Endodermal cell (in vitro differentiated cells): ENCODE measurements at regions not wholly inside any gene's neighbourhood (a gene's known extent, or its start where the extent isn't known, plus 50 kb on each side); places are given as distances from the start of the nearest gene placed in this dataset.

ENCODE experiments used
- DNase-seq: peaks from one replicate; pipeline ENCODE4 v3.0.0-alpha.2; 2017
- H3K27ac ChIP-seq: 2 replicates; pipeline ENCODE4 v1.5.1; 2013; ENCODE audit warnings: mild to moderate bottlenecking, low read depth, low read length, moderate library complexity
- H3K27me3 ChIP-seq: 2 replicates; pipeline ENCODE4 v1.6.1; 2013; ENCODE audit warnings: mild to moderate bottlenecking, low read length, moderate library complexity; ENCODE audit not compliant: insufficient read depth, control insufficient read depth, poor library complexity, severe bottlenecking
- H3K36me3 ChIP-seq: 2 replicates; pipeline ENCODE4 v1.7.0; 2013; ENCODE audit warnings: mild to moderate bottlenecking, low read length, moderate library complexity; ENCODE audit not compliant: control insufficient read depth, insufficient read depth
- H3K4me1 ChIP-seq: one replicate; pipeline ENCODE4 v1.7.0; 2013; ENCODE audit warnings: low read length; ENCODE audit not compliant: control insufficient read depth, insufficient read depth
- H3K4me3 ChIP-seq: 2 replicates; pipeline ENCODE4 v1.5.1; 2013; ENCODE audit warnings: mild to moderate bottlenecking, low read length, moderate library complexity
- H3K9ac ChIP-seq: 2 replicates; pipeline ENCODE4 v1.6.1; 2013; ENCODE audit warnings: mild to moderate bottlenecking, low read length, moderate library complexity; ENCODE audit not compliant: poor library complexity, severe bottlenecking; ENCODE audit errors: extremely low read depth
- H3K9me3 ChIP-seq: 2 replicates; pipeline ENCODE4 v1.6.1; 2013; ENCODE audit warnings: mild to moderate bottlenecking, low read length, moderate library complexity; ENCODE audit not compliant: control insufficient read depth
- H3K27ac Mint-ChIP-seq: 2 replicates; pipeline ENCODE4 v1.8.0; 2020; ENCODE audit warnings: mixed read lengths
- H3K27me3 Mint-ChIP-seq: 2 replicates; pipeline ENCODE4 v1.8.0; 2021; ENCODE audit warnings: mild to moderate bottlenecking, mixed read lengths; ENCODE audit not compliant: insufficient read depth
- H3K36me3 Mint-ChIP-seq: 2 replicates; pipeline ENCODE4 v1.8.0; 2020; ENCODE audit warnings: low read depth, mixed read lengths
- H3K4me1 Mint-ChIP-seq: 2 replicates; pipeline ENCODE4 v1.8.0; 2020; ENCODE audit warnings: mixed read lengths
- H3K4me3 Mint-ChIP-seq: 2 replicates; pipeline ENCODE4 v1.8.0; 2020; ENCODE audit warnings: mild to moderate bottlenecking, moderate library complexity, mixed read lengths
- H3K9me3 Mint-ChIP-seq: 2 replicates; pipeline ENCODE4 v1.8.0; 2020; ENCODE audit warnings: mild to moderate bottlenecking, mixed read lengths
- WGBS, 2 experiments: methylation state at CpG; one replicate each; pipeline versions ENCODE4 v1.1.5 to v1.1.7; 2013; ENCODE audit warnings: missing lambda C conversion rate in 2 of 2, mixed read lengths in 1 of 2; ENCODE audit not compliant: insufficient coverage in 1 of 2, insufficient read length in 1 of 2; 5-methylcytosine and 5-hydroxymethylcytosine counted together
- TF ChIP-seq, protein P1 (sequence below): fragments of 200-600 bp; sonication (generic); conservative IDR thresholded peaks from 2 replicates; pipeline ENCODE4 v1.5.0; 2021; ENCODE audit warnings: antibody characterized with exemption, mild to moderate bottlenecking

- Histone ChIP-seq H3K27me3 (no peaks in the 10 kb centered on the region), H3K9ac (no peak overlapping the region), H3K9me3 (peaks cover 57% of the 10 kb centered on the region), H3K4me1 (no peaks in the 10 kb centered on the region), H3K27ac (no peak overlapping the region), H3K4me3 (no peak overlapping the region), H3K36me3 (no peaks in the 10 kb centered on the region)
- Mint-ChIP-seq H3K36me3 (no peaks in the 10 kb centered on the region), H3K4me1 (peaks cover 8% of the 10 kb centered on the region), H3K27ac (no peak overlapping the region), H3K27me3 (no peaks in the 10 kb centered on the region), H3K4me3 (no peak overlapping the region), H3K9me3 (peaks cover 16% of the 10 kb centered on the region)
- TF ChIP-seq, protein P1, sequence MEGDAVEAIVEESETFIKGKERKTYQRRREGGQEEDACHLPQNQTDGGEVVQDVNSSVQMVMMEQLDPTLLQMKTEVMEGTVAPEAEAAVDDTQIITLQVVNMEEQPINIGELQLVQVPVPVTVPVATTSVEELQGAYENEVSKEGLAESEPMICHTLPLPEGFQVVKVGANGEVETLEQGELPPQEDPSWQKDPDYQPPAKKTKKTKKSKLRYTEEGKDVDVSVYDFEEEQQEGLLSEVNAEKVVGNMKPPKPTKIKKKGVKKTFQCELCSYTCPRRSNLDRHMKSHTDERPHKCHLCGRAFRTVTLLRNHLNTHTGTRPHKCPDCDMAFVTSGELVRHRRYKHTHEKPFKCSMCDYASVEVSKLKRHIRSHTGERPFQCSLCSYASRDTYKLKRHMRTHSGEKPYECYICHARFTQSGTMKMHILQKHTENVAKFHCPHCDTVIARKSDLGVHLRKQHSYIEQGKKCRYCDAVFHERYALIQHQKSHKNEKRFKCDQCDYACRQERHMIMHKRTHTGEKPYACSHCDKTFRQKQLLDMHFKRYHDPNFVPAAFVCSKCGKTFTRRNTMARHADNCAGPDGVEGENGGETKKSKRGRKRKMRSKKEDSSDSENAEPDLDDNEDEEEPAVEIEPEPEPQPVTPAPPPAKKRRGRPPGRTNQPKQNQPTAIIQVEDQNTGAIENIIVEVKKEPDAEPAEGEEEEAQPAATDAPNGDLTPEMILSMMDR = no peak
- no peak for DNase-seq
- 83 to 85% methylated on average over 4 to 6 of the region's 6 CpGs for WGBS, 2 experiments
These were observed 708.7 kb upstream of the LRATD1 start for GRCh38 chr2:13923823-13924222.

GRCh38 chr2:13942111-13942510, 690.4 kb upstream of the LRATD1 start:
- no peak for DNase-seq
- H3K9ac ChIP-seq = no peak overlapping the region
- H3K4me1 ChIP-seq = no peaks in the 10 kb centered on the region
- Mint-ChIP-seq H3K27me3 (peaks cover 2% of the 10 kb centered on the region), H3K36me3 (no peaks in the 10 kb centered on the region), H3K4me1 (no peaks in the 10 kb centered on the region), H3K4me3 (no peak overlapping the region), H3K27ac (no peak overlapping the region), H3K9me3 (no peaks in the 10 kb centered on the region)
- H3K27ac ChIP-seq = no peak overlapping the region
- peaks cover 40% of the 10 kb centered on the region for H3K9me3 ChIP-seq
- H3K27me3 ChIP-seq = no peaks in the 10 kb centered on the region
- 60 to 78% methylated on average over 1 to 2 of the region's 2 CpGs for WGBS, 2 experiments
- no peaks in the 10 kb centered on the region for H3K36me3 ChIP-seq
- TF ChIP-seq, protein P1 = no peak
- H3K4me3 ChIP-seq = no peak overlapping the region

- no CpG with 5 or more reads among the region's 2 CpGs for WGBS, 2 experiments
- Mint-ChIP-seq H3K36me3 (no peaks in the 10 kb centered on the region), H3K27ac (no peak overlapping the region), H3K4me3 (no peak overlapping the region), H3K9me3 (no peaks in the 10 kb centered on the region), H3K27me3 (no peaks in the 10 kb centered on the region), H3K4me1 (peaks cover 4% of the 10 kb centered on the region)
- TF ChIP-seq, protein P1 = no peak
- no peak overlapping the region for H3K9ac ChIP-seq
- H3K4me3 ChIP-seq = no peak overlapping the region
- no peaks in the 10 kb centered on the region for H3K27me3 ChIP-seq
- no peaks in the 10 kb centered on the region for H3K4me1 ChIP-seq
- no peaks in the 10 kb centered on the region for H3K36me3 ChIP-seq
- H3K9me3 ChIP-seq = peaks cover 30% of the 10 kb centered on the region
- no peak for DNase-seq
- no peak overlapping the region for H3K27ac ChIP-seq
These were observed 681.8 kb upstream of the LRATD1 start for GRCh38 chr2:13950761-13951160.
